K562 (cell line): ENCODE measurements at regions not wholly inside any gene's neighbourhood (a gene's known extent, or its start where the extent isn't known, plus 50 kb on each side); places are given as distances from the start of the nearest gene placed in this dataset.

ENCODE experiments used
- ATF7 ChIP-seq: fragments of 450-650 bp; IDR thresholded peaks from 2 replicates; pipeline ENCODE4 v1.7.1; 2014; ENCODE audit warnings: mild to moderate bottlenecking, moderate library complexity
- FOXK1 ChIP-seq: sonication (generic); formaldehyde crosslinking; IDR thresholded peaks from 2 replicates; pipeline ENCODE4 v1.8.0; 2022; ENCODE audit warnings: missing genetic modification reagents, mild to moderate bottlenecking, borderline replicate concordance
- HLTF ChIP-seq: fragments of 450-650 bp; IDR thresholded peaks from 2 replicates; pipeline ENCODE4 v1.6.1; 2016
- HNRNPL ChIP-seq: fragments of 200-400 bp; formaldehyde crosslinking; IDR thresholded peaks from 2 replicates; pipeline ENCODE4 v1.6.1; 2017; ENCODE audit warnings: low read depth, mild to moderate bottlenecking, low read length
- MGA ChIP-seq: fragments of 450-650 bp; IDR thresholded peaks from 2 replicates; pipeline ENCODE4 v1.6.1; 2016; ENCODE audit warnings: mild to moderate bottlenecking, moderate library complexity
- NFE2L1 ChIP-seq: fragments of 450-650 bp; IDR thresholded peaks from 2 replicates; pipeline ENCODE4 v1.6.1; 2016; ENCODE audit warnings: missing genetic modification characterization, low read depth, mild to moderate bottlenecking, missing compliant biosample characterization, moderate library complexity, borderline replicate concordance
- POLR2H ChIP-seq: IDR thresholded peaks from 2 replicates; pipeline ENCODE4 v1.6.1; 2016; ENCODE audit warnings: missing genetic modification characterization, low read depth, mild to moderate bottlenecking, control low read depth, missing compliant biosample characterization, moderate library complexity
- RBM25 ChIP-seq: fragments of 200-400 bp; formaldehyde crosslinking; IDR thresholded peaks from 2 replicates; pipeline ENCODE4 v1.6.1; 2018; ENCODE audit warnings: low read length, low read depth, moderate library complexity; ENCODE audit not compliant: severe bottlenecking
- SAP30 ChIP-seq: fragments of 200-600 bp; sonication (generic); IDR thresholded peaks from 2 replicates; pipeline ENCODE4 v1.6.1; 2012; ENCODE audit warnings: borderline replicate concordance, low read depth, mild to moderate bottlenecking, moderate library complexity, low read length, control low read depth, inconsistent platforms; ENCODE audit not compliant: insufficient read depth, poor library complexity, severe bottlenecking
- SMAD3 ChIP-seq: fragments of 450-650 bp; formaldehyde crosslinking; conservative IDR thresholded peaks from 2 replicates; pipeline ENCODE4 v1.4.0; 2020; ENCODE audit warnings: mild to moderate bottlenecking
- ZBTB11 ChIP-seq, 3 experiments: fragments of 200-800 bp in 1 of 3; fragments of 250-450 bp in 1 of 3; fragments of 450-650 bp in 1 of 3; sonication (Bioruptor Pico) in 1 of 3; sonication (Bioruptor generic) in 1 of 3; formaldehyde crosslinking in 1 of 3; IDR thresholded peaks; 2 replicates each; pipeline versions ENCODE4 v1.6.1 to v1.8.0; 2016 to 2022; ENCODE audit warnings: mild to moderate bottlenecking in 2 of 3, missing genetic modification characterization in 2 of 3, missing compliant biosample characterization in 1 of 3, moderate library complexity in 1 of 3
- ZNF232 ChIP-seq: sonication (generic); formaldehyde crosslinking; IDR thresholded peaks from 2 replicates; pipeline ENCODE4 v1.8.0; 2022; ENCODE audit warnings: mild to moderate bottlenecking, missing genetic modification reagents
- ZNF507 ChIP-seq: conservative IDR thresholded peaks from 2 replicates; pipeline ENCODE4 v1.6.1; 2017; ENCODE audit warnings: missing genetic modification characterization, missing compliant biosample characterization
- ZNF707 ChIP-seq: fragments of 250-450 bp; sonication (Bioruptor Pico); conservative IDR thresholded peaks from 2 replicates; pipeline ENCODE4 v1.8.0; 2022; ENCODE audit warnings: inconsistent platforms, mild to moderate bottlenecking, moderate library complexity

- TF ChIP-seq MGA = peak; percentile 40
- TF ChIP-seq SMAD3 (CRISPR knock-in tag) = peak; percentile 99
- no peak for TF ChIP-seq ZNF507 (tag)
- no peak for TF ChIP-seq POLR2H (tag)
- no peak for TF ChIP-seq FOXK1 (CRISPR knock-in tag)
- TF ChIP-seq ZBTB11 (CRISPR knock-in tag; IDR thresholded peaks at IDR 0.05) = peak in 1 of 3 experiments; percentile 81; a peak in 2 of 6 replicates
- TF ChIP-seq HLTF = peak; percentile 22; the same call in 1 of the 2 replicates
- TF ChIP-seq ZNF707 (CRISPR knock-in tag) = no peak
- TF ChIP-seq HNRNPL = no peak
- peak; percentile 55; the same call in 1 of the 2 replicates for TF ChIP-seq NFE2L1 (tag)
- TF ChIP-seq ZNF232 (CRISPR knock-in tag) = no peak
- no peak for TF ChIP-seq SAP30
- peak; percentile 64 for TF ChIP-seq ATF7
- no peak for TF ChIP-seq RBM25
Observed at GRCh38 chr21:24272521-24272938, 1334.8 kb downstream of the MRPL39 start (continued).
